ENCODE measurements at regions not wholly inside any gene's neighbourhood (a gene's known extent, or its start where the extent isn't known, plus 50 kb on each side); places are given as distances from the start of the nearest gene placed in this dataset.

GRCh38 chr15:70526221-70526973 lies 237.0 kb downstream of the UACA start:
- H3K4me3 Mint-ChIP-seq: peak overlapping the region; percentile 29
- H3K27ac Mint-ChIP-seq: no peak overlapping the region
- DNase-seq (ENCODE audit: low spot score in 2 of 2) (no peak), ATAC-seq (peak; percentile 64)
- peaks cover 34% of the 10 kb centered on the region for H3K4me1 Mint-ChIP-seq
- no peaks in the 10 kb centered on the region for H3K9me3 Mint-ChIP-seq
- no peaks in the 10 kb centered on the region for H3K36me3 Mint-ChIP-seq

DNA sequence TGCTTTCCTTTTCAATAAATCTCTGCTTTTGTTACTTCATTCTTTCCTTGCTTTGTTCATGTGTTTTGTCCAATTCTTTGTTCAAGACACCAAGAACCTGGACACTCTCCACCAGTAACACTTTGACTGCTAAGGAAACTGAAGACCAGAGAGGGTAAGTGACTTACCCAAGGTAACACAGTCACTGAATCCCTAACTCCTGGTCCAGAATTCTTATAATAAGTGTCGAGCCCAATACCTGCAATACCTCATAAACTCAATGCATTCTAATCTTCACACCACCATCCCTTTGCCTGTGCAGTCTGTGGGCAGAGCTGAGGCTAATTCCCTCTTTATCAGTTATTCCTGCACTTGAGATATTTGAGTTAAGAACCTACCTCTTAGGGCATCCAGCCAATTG lies 237.8 kb downstream of the UACA start:
- DNase-seq (ENCODE audit: low spot score in 2 of 2) (no peak), ATAC-seq (no peak)
- Mint-ChIP-seq H3K36me3 (no peaks in the 10 kb centered on the region), H3K4me3 (no peak overlapping the region), H3K27ac (no peak overlapping the region), H3K9me3 (no peaks in the 10 kb centered on the region), H3K4me1 (peaks cover 33% of the 10 kb centered on the region)

- H3K4me1 Mint-ChIP-seq: peaks cover 25% of the 10 kb centered on the region
- no peak for DNase-seq (ENCODE audit: low spot score in 2 of 2)
- H3K27ac Mint-ChIP-seq: no peak overlapping the region
- H3K9me3 Mint-ChIP-seq: no peaks in the 10 kb centered on the region
- H3K36me3 Mint-ChIP-seq: no peaks in the 10 kb centered on the region
- H3K4me3 Mint-ChIP-seq: no peak overlapping the region
- no peak for ATAC-seq
Observed at GRCh38 chr15:70524470-70524869, 238.9 kb downstream of the UACA start.

DNA sequence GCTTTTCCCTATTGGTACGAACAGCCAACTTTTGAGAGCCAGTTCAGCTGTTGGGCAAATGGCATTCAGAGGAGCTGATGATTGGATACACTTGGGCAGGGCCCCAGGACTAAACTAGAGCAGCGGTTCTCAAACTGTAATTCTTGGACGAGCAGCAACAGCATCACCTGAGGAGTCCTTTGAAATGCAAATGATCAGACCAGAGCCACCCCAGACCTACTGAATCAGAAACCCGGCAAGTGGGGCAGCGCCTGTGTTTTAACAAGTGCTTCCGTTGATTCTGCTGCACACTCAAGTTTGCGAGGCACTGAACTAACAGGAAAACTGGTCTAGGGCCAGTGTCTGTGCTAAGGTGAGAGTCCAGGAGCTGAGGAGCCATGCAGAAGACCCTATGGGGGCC lies 239.7 kb downstream of the UACA start:
- DNase-seq (ENCODE audit: low spot score in 2 of 2): no peak
- H3K4me3 Mint-ChIP-seq: no peak overlapping the region
- ATAC-seq: no peak
- no peak overlapping the region for H3K27ac Mint-ChIP-seq
- no peaks in the 10 kb centered on the region for H3K36me3 Mint-ChIP-seq
- no peaks in the 10 kb centered on the region for H3K9me3 Mint-ChIP-seq
- peaks cover 16% of the 10 kb centered on the region for H3K4me1 Mint-ChIP-seq

GRCh38 chr15:70523192-70523591 lies 240.2 kb downstream of the UACA start:
- no peak for DNase-seq (ENCODE audit: low spot score in 2 of 2)
- ATAC-seq: no peak
- H3K4me1 Mint-ChIP-seq: peaks cover 12% of the 10 kb centered on the region
- no peak overlapping the region for H3K27ac Mint-ChIP-seq
- H3K4me3 Mint-ChIP-seq: no peak overlapping the region
- no peaks in the 10 kb centered on the region for H3K9me3 Mint-ChIP-seq
- H3K36me3 Mint-ChIP-seq: no peaks in the 10 kb centered on the region

GRCh38 chr15:70522323-70522966 lies 240.9 kb downstream of the UACA start:
- ATAC-seq (no peak), DNase-seq (ENCODE audit: low spot score in 2 of 2) (no peak)
- Mint-ChIP-seq H3K4me3 (no peak overlapping the region), H3K27ac (no peak overlapping the region), H3K4me1 (peaks cover 8% of the 10 kb centered on the region), H3K36me3 (no peaks in the 10 kb centered on the region), H3K9me3 (no peaks in the 10 kb centered on the region)

DNA sequence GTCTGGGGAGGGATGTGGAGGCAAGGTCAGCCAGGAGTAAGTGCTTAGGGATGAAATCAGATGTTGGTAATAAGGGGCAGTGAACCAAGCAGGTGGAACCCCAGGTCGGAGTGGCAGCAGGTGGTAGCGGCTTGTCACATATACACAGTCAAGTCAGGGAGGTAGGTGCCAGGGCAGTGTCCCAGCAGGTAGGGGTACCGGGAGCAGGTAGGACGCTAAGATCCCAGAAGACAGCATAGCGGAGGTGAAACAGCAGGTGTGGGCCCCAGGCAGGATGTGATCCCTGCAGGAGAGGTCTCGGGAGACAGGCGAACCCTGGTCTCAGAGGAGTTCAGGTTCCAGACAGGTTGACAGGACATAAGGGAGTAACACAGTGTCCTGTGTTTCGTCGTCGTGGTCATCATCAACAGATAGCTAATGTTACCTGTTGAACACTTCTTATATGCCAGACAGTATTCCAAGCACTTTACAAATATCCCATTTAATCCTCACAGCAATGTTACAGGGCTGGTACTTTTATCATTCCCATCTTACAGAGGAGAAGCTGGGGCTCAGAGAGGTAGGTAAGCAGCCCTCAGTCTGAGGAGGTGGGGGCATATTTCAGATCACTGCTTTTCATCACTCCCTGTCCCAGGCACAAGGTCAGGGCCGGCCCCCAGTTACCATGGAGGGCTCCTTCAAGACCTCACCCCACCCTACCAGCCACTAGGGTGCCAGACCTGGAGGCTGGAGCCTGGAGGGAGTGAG lies 241.6 kb downstream of the UACA start:
- ATAC-seq: no peak
- Mint-ChIP-seq H3K9me3 (no peaks in the 10 kb centered on the region), H3K4me3 (no peak overlapping the region), H3K4me1 (peaks cover 7% of the 10 kb centered on the region), H3K27ac (no peak overlapping the region), H3K36me3 (no peaks in the 10 kb centered on the region)
- DNase-seq (ENCODE audit: low spot score in 2 of 2): no peak

DNA sequence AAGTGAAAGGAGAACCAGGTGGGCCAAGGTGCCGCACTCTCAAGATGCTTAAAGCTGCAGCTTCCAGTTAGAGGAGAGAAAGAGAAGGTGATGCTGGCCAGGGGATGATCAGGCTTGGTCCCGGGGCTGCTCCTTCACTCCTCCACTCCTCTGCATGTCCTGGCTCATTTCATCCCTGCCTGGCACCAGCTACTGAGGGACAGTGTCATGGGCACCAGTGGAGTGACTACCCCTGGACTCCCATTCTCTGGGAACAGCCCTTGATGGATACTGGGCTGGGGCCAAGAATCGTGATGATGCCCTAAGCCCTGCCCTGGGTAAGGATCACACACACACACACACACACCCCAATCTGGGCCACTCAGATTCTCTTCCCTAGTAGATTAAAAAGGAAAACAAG lies 243.7 kb downstream of the UACA start:
- no peak overlapping the region for H3K4me3 Mint-ChIP-seq
- H3K36me3 Mint-ChIP-seq: no peaks in the 10 kb centered on the region
- ATAC-seq (no peak), DNase-seq (ENCODE audit: low spot score in 2 of 2) (no peak)
- no peak overlapping the region for H3K27ac Mint-ChIP-seq
- no peaks in the 10 kb centered on the region for H3K9me3 Mint-ChIP-seq
- no peaks in the 10 kb centered on the region for H3K4me1 Mint-ChIP-seq

- Mint-ChIP-seq H3K9me3 (no peaks in the 10 kb centered on the region), H3K27ac (no peak overlapping the region), H3K4me1 (no peaks in the 10 kb centered on the region), H3K4me3 (no peak overlapping the region), H3K36me3 (no peaks in the 10 kb centered on the region)
- DNase-seq (ENCODE audit: low spot score in 2 of 2): no peak
- ATAC-seq: no peak
Observed at GRCh38 chr15:70519004-70519365, 244.4 kb downstream of the UACA start.

- no peak for DNase-seq (ENCODE audit: low spot score in 2 of 2)
- H3K4me3 Mint-ChIP-seq: no peak overlapping the region
- H3K27ac Mint-ChIP-seq: no peak overlapping the region
- no peaks in the 10 kb centered on the region for H3K36me3 Mint-ChIP-seq
- no peak for ATAC-seq
- H3K4me1 Mint-ChIP-seq: no peaks in the 10 kb centered on the region
- H3K9me3 Mint-ChIP-seq: no peaks in the 10 kb centered on the region
Observed at GRCh38 chr15:70518201-70519003, 245.0 kb downstream of the UACA start.

DNA sequence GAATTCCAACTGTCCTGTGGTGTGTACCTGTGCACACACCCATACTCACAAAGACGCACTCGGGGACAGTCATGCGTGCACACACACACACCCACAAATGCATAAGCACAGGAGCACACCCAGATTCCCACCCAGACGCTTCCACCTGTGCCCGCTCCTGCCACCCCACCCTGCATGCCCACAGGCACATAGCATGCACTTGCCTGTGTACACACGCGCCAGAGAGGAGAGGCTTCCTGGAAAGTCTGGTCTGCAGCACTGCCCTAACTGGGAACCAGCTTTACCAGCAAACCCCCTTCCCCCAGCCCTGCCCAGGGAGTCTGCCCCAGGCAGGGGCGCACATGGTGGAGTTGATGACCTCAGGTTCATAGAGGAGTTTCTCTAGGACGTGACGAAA lies 246.2 kb downstream of the UACA start:
- Mint-ChIP-seq H3K27ac (no peak overlapping the region), H3K36me3 (no peaks in the 10 kb centered on the region), H3K9me3 (no peaks in the 10 kb centered on the region), H3K4me1 (no peaks in the 10 kb centered on the region), H3K4me3 (no peak overlapping the region)
- ATAC-seq (no peak), DNase-seq (ENCODE audit: low spot score in 2 of 2) (no peak)

GRCh38 chr15:70516408-70517193 lies 246.8 kb downstream of the UACA start:
- Mint-ChIP-seq H3K36me3 (no peaks in the 10 kb centered on the region), H3K9me3 (no peaks in the 10 kb centered on the region), H3K4me3 (no peak overlapping the region), H3K27ac (no peak overlapping the region), H3K4me1 (no peaks in the 10 kb centered on the region)
- no peak for DNase-seq (ENCODE audit: low spot score in 2 of 2)
- ATAC-seq: no peak

- peaks cover 15% of the 10 kb centered on the region for H3K4me1 Mint-ChIP-seq
- no peak for ATAC-seq
Observed at GRCh38 chr15:70514251-70514650, 249.1 kb downstream of the UACA start.

GRCh38 chr15:70513819-70514218 lies 249.5 kb downstream of the UACA start:
- DNase-seq (ENCODE audit: low spot score in 2 of 2) (no peak), ATAC-seq (no peak)
- H3K36me3 Mint-ChIP-seq: peaks cover 4% of the 10 kb centered on the region
- peaks cover 5% of the 10 kb centered on the region for H3K9me3 Mint-ChIP-seq
- H3K27ac Mint-ChIP-seq: no peak overlapping the region
- no peak overlapping the region for H3K4me3 Mint-ChIP-seq
- H3K4me1 Mint-ChIP-seq: peaks cover 19% of the 10 kb centered on the region

More at GRCh38 chr15:70514251-70514650, 249.1 kb downstream of the UACA start:
- Mint-ChIP-seq H3K27ac (no peak overlapping the region), H3K4me3 (no peak overlapping the region), H3K36me3 (no peaks in the 10 kb centered on the region), H3K9me3 (peaks cover 5% of the 10 kb centered on the region)
- DNase-seq (ENCODE audit: low spot score in 2 of 2): no peak
